ENCODE measurements at regions not wholly inside any gene's neighbourhood (a gene's known extent, or its start where the extent isn't known, plus 50 kb on each side); places are given as distances from the start of the nearest gene placed in this dataset.

- TF ChIP-seq CTCF (optimal IDR thresholded peaks at IDR 0.05 in 1 of 3, IDR thresholded peaks at IDR 0.05 in 1 of 3, conservative IDR thresholded peaks at IDR 0.05 in 1 of 3; ENCODE audit: extremely low read depth in 1 of 3, insufficient read depth in 2 of 3, low read length in 3 of 3) (no peak), EZH2 (IDR thresholded peaks at IDR 0.05; ENCODE audit: low read length) (no peak)
Observed at GRCh38 chr19:29395734-29396414, 129.9 kb upstream of the VSTM2B start.

Measured in keratinocyte (primary cell).